LNCAP (cell line): ENCODE measurements at regions not wholly inside any gene's neighbourhood (a gene's known extent, or its start where the extent isn't known, plus 50 kb on each side); places are given as distances from the start of the nearest gene placed in this dataset.

Source experiments
- CTCF ChIP-seq: fragments of 450-650 bp; IDR thresholded peaks from 2 replicates; pipeline ENCODE4 v1.5.1; 2017; ENCODE audit warnings: mild to moderate bottlenecking

GRCh38 chr22:27576413-27576812 is 225.1 kb downstream of the MN1 start:
- TF ChIP-seq CTCF, result no peak

- no peak for TF ChIP-seq CTCF
These were observed 224.6 kb downstream of the MN1 start for GRCh38 chr22:27576815-27577573.

- TF ChIP-seq CTCF, result no peak
These were observed 224.0 kb downstream of the MN1 start for GRCh38 chr22:27577574-27577969.

GRCh38 chr22:27578937-27579617 is 222.5 kb downstream of the MN1 start:
- TF ChIP-seq CTCF, result no peak

- TF ChIP-seq CTCF, result no peak
These were observed 221.2 kb downstream of the MN1 start for GRCh38 chr22:27580311-27580897.

- TF ChIP-seq CTCF, result no peak
These were observed 220.3 kb downstream of the MN1 start for GRCh38 chr22:27581236-27581635.

- no peak for TF ChIP-seq CTCF
These were observed 219.9 kb downstream of the MN1 start for GRCh38 chr22:27581688-27582087.
